ENCODE measurements at regions not wholly inside any gene's neighbourhood (a gene's known extent, or its start where the extent isn't known, plus 50 kb on each side); places are given as distances from the start of the nearest gene placed in this dataset.

GRCh38 chr14:98944989-98945388 is 327.0 kb downstream of the BCL11B start:
- DNase-seq: no peak

DNA sequence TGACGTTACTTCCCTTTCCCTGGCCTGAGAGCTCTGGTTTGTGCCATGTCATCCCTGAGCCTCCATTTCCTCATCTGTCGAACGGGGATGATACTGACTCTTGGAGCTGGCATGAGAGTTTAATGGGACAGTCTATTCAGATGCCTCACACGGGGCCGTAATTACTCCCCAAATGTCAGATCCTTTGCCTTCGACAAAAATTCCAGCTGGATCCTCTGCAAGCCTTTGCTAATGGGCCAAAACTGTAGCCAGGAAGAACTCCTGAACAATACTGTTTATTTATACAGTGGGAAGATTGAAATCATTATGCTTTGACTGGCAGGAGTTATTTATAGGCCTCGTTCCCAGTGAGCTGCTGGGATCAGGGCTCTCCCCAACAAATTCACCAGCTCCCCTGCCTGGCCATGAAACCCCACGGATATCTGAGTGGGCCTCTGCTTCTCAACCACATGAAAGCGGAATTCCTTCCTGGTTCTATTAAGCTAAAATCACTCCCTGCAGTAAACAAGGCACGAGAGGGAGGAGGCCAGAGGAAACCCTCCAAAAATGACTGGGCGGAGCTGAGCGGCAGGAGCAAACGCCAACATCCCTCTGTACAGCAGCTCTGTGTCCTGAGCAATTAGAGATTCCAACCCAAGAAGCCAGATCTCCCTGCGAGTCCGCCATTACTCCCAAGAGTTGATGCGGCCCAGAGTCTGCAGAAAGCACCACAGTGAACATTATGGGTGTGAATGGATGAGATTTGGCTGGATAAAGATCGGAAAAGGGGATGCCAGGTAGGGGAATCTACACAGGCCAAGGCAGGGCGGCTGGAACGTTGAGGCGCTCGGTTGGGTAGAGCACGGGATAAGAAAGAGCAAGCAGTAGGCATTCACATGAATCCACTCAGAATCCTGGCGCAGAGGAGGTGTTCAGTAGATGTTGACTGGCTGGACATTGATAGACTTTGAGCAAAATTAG is 326.1 kb downstream of the BCL11B start:
- DNase-seq: no peak

GRCh38 chr14:98946940-98947339 is 325.1 kb downstream of the BCL11B start:
- DNase-seq: no peak

DNA sequence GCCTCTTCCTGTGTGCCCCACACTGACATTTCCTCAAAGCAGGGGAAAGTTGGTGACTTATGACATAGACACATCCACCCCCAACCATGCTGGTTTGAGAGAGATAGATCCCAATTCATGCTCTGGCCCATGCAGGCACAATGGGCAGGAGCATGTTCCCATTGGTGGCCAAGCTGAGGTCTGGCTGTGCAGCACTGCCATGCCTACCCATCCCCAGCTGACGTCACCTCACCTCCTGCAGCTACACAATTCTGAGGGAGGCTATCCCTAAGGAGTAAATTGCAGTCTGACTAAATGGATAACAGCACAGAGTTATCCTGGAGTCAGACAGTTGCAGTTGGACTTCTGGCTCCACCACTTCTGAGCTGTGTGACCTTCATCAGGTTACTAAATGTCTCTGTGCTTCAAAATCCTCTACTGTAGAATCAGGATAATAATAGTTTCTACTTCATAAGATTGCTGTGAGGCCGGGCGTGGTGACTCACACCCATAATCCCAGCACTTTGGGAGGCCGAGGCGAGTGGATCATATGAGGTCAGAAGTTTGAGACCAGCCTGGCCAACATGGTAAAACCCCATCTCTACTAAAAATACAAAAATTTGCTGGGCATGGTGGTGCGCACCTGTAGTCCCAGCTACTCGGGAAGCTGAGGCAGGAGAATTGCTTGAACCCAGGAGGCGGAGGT is 323.9 kb downstream of the BCL11B start:
- no peak for DNase-seq

- no peak for DNase-seq
These were observed 322.9 kb downstream of the BCL11B start for GRCh38 chr14:98949051-98949450.

DNA sequence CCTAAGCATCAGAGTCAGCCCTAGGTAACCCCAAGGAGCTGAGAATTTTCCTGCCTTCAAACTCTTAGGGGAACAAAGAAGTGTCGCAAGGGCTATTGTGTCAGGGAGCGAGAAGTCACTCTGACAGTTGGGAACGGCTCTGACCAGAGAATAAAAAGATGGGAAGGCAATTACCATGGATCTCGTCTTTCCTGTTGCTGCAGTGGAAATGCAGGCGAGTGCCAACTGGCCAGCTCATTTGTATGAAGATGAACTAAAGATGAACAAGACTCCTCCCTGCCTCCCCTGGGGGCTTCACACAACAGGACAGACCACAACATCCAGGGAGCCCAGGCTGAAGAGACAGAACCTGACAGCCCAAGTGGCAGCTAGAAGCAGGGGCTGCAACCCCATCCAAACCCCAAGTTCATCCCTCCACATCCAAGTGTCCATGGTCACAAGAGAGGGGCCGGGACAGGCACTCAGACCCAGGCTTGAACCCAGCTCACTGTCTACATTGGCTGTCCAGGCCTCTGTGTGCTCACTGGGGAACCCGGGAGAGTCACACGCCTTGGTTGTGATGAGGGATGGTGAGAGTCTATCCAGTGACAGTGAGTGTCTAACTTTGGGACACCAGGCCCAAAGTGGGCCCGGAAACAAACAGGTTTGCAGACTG is 322.4 kb downstream of the BCL11B start:
- DNase-seq: no peak

GRCh38 chr14:98950353-98950895 is 321.6 kb downstream of the BCL11B start:
- no peak for DNase-seq

DNA sequence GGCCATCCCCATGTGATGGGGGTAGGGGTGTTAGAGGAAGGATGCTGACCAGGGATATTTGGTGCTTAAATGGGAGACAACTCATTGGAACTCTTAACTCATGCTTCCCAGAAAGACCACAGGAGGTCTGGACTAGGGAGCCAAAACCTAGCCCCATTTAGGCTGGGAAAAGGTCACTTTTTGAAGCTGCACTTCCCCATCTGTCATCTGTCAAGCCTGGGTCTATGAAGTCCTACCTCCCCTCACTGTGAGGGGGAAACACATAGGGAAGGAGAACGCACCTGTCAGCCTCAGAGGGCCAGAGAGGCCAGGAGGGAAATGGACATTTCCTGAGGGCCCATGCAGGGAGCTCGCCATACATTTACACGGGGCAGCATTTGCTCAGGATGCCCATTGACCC is 321.0 kb downstream of the BCL11B start:
- DNase-seq: no peak

- no peak for DNase-seq
These were observed 320.4 kb downstream of the BCL11B start for GRCh38 chr14:98951521-98952152.

GRCh38 chr14:98952593-98953350 is 319.2 kb downstream of the BCL11B start:
- no peak for DNase-seq

DNA sequence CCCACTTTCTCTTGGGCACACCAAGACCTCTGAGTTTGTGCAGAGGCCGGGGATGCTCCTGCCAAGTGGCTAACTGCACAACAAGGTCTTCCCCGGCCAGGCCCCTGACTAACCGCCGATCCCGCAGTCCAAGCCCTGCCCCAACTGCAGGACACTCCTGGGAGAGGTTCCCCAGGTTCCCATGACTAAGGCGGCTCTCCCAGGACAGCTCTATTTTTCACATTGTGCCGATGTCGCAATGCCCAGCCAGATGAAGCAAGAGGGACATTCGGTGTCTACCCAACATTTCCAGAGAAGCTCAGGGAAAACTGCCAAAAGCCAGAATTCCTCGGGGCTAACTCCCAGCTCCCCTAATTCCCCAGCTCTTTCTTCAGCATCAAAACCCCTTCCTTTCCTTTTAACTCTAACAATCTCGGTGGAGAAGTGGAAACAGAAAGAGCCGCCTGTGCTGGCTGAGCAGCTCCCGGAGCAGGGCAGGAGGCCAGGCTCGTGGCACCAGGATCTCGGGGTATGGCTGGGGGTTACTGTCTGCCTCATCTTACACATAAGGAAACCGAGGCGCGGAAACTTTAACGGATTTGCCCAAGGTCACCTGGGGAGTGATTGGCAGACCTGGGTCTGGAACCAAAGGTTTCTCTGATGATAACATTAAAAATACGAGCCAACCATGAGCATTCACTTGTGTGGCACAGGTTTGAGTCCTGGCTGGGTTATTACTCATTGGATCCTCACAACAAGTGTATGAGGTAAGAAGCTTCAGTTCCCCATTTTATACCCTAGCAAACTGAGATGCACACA is 318.2 kb downstream of the BCL11B start:
- DNase-seq: no peak

- DNase-seq: no peak
These were observed 317.5 kb downstream of the BCL11B start for GRCh38 chr14:98954349-98955000.

DNA sequence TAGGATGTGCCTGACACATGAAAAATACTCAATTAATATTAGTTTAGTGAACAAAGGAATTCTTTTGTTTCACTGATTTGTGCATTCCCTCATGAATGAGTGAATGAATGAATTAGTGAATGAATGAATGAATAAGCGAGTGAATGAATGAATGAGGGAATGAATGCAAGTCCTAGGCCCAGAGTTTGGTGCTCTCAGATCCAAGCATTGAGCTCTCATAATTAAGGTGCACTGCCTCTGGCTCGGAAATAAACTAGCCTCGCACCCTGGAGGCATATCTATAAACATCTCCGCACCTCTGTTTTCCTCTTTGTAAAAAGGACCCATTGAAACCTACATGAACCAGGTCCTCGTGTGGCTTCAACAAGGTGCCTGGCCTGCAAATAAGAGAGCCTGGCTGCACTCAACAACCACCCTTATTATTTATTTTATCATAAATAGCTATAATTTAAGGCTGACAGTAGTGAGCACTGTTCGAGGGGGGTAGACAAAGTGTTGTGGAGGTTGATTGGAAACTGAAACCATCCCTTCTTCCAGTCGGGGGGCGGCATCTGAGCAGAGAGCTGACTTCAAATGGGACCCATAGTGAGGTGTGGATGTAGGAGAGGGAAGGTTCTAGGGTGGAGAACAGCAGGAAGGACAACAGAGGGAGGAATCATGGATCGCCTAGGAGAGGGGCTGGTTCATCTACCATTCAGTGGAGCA is 316.8 kb downstream of the BCL11B start:
- DNase-seq: no peak

- no peak for DNase-seq
These were observed 316.3 kb downstream of the BCL11B start for GRCh38 chr14:98955741-98956070.

GRCh38 chr14:98956181-98956580 is 315.8 kb downstream of the BCL11B start:
- DNase-seq: no peak

DNA sequence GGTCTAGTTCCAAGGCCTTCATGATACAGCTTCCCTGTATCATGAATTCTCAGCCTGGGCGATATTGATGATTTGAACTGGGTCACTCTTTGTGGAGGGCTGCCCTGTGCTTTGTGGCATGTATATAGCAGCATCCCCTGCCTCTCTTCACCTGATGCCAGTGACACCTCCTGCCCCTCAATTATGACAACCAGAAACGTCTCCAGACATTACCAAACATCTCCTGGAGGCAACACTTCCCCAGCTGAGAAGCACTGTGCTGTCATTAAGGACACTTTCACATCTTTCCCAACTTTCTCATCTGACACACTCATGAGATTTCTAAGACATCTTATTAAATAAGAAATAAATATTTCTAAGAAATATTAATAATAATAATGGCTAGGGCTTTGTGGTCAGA is 315.3 kb downstream of the BCL11B start:
- no peak for DNase-seq

GRCh38 chr14:98957211-98958047 is 314.6 kb downstream of the BCL11B start:
- DNase-seq: no peak

- DNase-seq: no peak
These were observed 313.9 kb downstream of the BCL11B start for GRCh38 chr14:98958048-98958631.

- no peak for DNase-seq
These were observed 313.4 kb downstream of the BCL11B start for GRCh38 chr14:98958632-98959031.

Data from SHP77 (cell line).